ENCODE measurements at regions not wholly inside any gene's neighbourhood (a gene's known extent, or its start where the extent isn't known, plus 50 kb on each side); places are given as distances from the start of the nearest gene placed in this dataset.

DNA sequence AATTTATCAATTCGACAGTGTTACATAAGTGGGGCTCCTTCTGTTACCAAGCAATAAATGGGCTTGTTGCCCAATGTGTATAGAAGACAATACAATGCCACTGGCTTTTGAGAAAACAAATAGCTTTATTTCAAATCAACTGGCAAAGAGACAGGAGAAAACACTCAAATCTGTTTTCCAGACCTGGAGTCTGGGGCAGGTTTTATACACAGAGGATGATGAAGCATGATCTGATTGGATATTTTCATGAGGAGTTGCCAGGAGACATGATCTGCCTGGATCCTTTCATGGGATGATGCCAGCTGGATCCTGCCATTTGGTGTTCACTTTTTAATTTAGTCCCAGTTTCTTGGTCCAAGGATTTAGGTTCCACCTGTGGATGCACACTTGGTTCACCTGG lies 287.9 kb downstream of the CXXC4 start:
- 25 to 38% (median 32%) methylated on average over 1 of the region's 1 CpG for WGBS, 4 donors
- H3K4me3 ChIP-seq, result no peak overlapping the region
- TF ChIP-seq CTCF (IDR thresholded peaks at IDR 0.05) (no peak), POLR2A (IDR thresholded peaks at IDR 0.05) (no peak)
- H3K27me3 ChIP-seq, result no peaks in the 10 kb centered on the region
- H3K27ac ChIP-seq, result no peak overlapping the region
- intact Hi-C loops (cut with DNase I), result no loop called here
- H3K36me3 ChIP-seq (replicated peaks in 1 of 2), result no peaks in the 10 kb centered on the region
- H3K9me3 ChIP-seq (replicated peaks in 1 of 3), result no peaks in the 10 kb centered on the region
- H3K4me1 ChIP-seq (replicated peaks in 1 of 2), result no peaks in the 10 kb centered on the region
- no peak for DNase-seq

DNA sequence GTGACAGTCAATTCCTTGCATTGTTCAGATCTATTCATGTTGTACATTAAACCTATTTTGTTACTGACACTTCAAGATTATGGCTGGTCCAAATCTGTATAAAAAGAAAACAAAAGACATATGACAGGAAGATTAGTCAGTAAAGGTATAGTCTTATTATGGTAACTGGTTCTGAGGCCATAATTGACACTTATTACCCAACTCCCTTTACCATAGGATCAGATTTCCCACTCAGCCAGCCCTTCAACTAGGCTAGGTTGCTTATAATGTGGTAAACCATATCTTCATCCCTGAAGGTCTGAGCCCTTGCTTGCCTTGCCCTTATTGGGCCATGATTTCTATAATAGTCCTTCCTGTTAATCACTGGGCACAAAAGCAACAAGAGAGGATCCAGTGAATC lies 289.6 kb downstream of the CXXC4 start:
- no peaks in the 10 kb centered on the region for H3K36me3 ChIP-seq (replicated peaks in 1 of 2)
- H3K4me1 ChIP-seq (replicated peaks in 1 of 2), result no peaks in the 10 kb centered on the region
- no peak for TF ChIP-seq POLR2A (IDR thresholded peaks at IDR 0.05)
- intact Hi-C loops (cut with DNase I), result no loop called here
- no peaks in the 10 kb centered on the region for H3K9me3 ChIP-seq (replicated peaks in 1 of 3)
- no peak for DNase-seq
- H3K4me3 ChIP-seq, result no peak overlapping the region
- H3K27ac ChIP-seq, result no peak overlapping the region
- no peaks in the 10 kb centered on the region for H3K27me3 ChIP-seq

- no peaks in the 10 kb centered on the region for H3K9me3 ChIP-seq (replicated peaks in 1 of 3)
- no peaks in the 10 kb centered on the region for H3K36me3 ChIP-seq (replicated peaks in 1 of 2)
- H3K27me3 ChIP-seq, result no peaks in the 10 kb centered on the region
- H3K4me1 ChIP-seq (replicated peaks in 1 of 2), result no peaks in the 10 kb centered on the region
- no peak overlapping the region for H3K4me3 ChIP-seq
- H3K27ac ChIP-seq, result no peak overlapping the region
- intact Hi-C loops (cut with DNase I), result no loop called here
- DNase-seq, result no peak
- 4 to 10% (median 8%) methylated on average over 1 of the region's 1 CpG for WGBS, 4 donors
- no peak for TF ChIP-seq CTCF (IDR thresholded peaks at IDR 0.05)
- TF ChIP-seq POLR2A (IDR thresholded peaks at IDR 0.05), result no peak
These were observed 306.4 kb downstream of the CXXC4 start for GRCh38 chr4:104188301-104188700.

DNA sequence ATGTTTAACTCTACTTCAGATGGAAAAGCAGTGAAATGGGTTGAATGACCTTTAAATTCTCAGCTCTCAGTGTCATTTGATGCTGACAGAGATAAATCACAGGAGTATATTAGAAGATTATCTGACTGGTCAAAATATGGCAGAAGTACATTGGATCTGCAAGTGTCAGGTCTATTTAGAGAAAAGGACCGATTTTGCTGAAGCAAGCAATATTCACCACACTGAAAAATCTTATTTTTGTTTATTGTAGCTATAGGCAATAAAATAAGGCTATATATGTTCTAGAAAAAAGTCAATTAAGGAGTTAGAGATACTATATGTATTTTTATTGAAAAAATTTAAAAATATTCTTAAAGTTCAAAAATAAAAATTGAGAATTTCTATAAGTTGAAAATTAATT lies 325.3 kb downstream of the CXXC4 start:
- WGBS, 4 donors, result 44 to 78% (median 64%) methylated on average over 1 of the region's 1 CpG
- no peak overlapping the region for H3K4me3 ChIP-seq

More for the DNA sequence above, 325.3 kb downstream of the CXXC4 start:
- Histone ChIP-seq H3K27me3 (no peaks in the 10 kb centered on the region), H3K9me3 (replicated peaks in 1 of 3) (no peaks in the 10 kb centered on the region), H3K27ac (no peak overlapping the region), H3K4me1 (replicated peaks in 1 of 2) (no peaks in the 10 kb centered on the region), H3K36me3 (replicated peaks in 1 of 2) (no peaks in the 10 kb centered on the region)
- TF ChIP-seq CTCF (IDR thresholded peaks at IDR 0.05), result no peak
- no peak for TF ChIP-seq POLR2A (IDR thresholded peaks at IDR 0.05)
- intact Hi-C loops (cut with DNase I), result no loop called here
- DNase-seq, result no peak
